Stimulated activated CD4-positive, alpha-beta T cell treated with anti-CD3 and anti-CD28 coated beads, Interleukin-2, amount 100 ng/mL, for 4 hours (primary cell): ENCODE measurements at regions not wholly inside any gene's neighbourhood (a gene's known extent, or its start where the extent isn't known, plus 50 kb on each side); places are given as distances from the start of the nearest gene placed in this dataset.

Experiments used
- DNase-seq: peaks from one replicate; pipeline ENCODE4 v3.0.0-alpha.2; 2020; ENCODE audit warnings: low read depth

GRCh38 chr13:74869846-74870245 lies 612.1 kb downstream of the TBC1D4 start:
- no peak for DNase-seq

DNA sequence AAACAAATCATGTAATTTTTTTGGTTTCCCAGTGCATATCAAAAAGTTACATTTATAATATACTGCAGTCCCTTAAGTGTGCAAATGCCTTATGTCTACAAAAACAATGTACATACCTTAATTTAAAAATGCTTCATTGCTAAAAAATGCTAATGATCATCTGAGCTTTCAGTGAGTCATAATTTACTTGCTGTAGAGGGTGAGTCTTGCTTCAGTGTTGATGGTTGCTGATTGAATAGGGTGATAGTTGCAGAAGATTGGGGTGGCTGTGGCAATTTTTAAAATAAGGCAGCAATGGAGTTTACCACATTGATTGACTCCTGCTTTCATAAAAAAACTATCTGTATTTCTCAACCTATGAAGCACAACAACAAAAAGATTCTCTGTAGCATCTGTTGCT lies 613.9 kb downstream of the TBC1D4 start:
- DNase-seq, result no peak

- DNase-seq, result no peak
These were observed 614.5 kb downstream of the TBC1D4 start for GRCh38 chr13:74867460-74867859.

DNA sequence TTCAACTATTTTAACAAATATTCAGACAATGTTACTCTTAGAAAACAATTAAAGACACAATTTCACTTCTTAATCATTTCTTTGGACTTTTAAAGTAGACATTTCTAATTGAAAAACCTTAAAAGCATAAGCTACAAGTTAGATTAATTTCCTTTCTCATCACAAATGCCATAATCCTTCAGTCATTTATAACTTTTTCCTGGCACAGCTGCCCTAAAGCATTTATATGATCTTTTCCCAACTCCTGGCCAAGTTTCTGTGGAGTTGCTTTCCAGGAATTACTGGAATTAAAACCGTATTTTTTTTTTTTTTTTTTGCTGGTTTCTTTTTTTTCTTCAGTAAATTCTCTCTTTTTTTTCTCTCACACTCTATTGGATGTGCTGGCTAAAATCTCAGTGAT lies 615.9 kb downstream of the TBC1D4 start:
- DNase-seq, result no peak

DNA sequence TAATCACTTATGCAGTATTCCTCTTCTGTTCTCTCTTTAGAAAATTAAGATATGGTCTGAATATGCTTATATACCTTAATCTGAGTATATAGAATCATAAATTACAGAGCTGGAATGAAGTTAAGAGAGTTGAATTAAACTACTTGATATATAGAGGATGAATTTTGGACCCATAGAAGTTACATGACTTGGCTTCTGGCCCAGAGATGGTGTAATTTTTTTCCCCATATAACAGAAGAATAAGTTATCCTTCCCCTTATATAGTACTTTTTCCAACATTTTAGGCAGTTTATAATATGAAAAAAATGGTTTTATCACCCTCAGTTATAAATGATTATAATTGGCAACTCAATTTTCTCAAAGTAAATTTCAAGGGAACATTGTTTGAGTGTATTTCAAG lies 616.3 kb downstream of the TBC1D4 start:
- DNase-seq, result no peak

DNA sequence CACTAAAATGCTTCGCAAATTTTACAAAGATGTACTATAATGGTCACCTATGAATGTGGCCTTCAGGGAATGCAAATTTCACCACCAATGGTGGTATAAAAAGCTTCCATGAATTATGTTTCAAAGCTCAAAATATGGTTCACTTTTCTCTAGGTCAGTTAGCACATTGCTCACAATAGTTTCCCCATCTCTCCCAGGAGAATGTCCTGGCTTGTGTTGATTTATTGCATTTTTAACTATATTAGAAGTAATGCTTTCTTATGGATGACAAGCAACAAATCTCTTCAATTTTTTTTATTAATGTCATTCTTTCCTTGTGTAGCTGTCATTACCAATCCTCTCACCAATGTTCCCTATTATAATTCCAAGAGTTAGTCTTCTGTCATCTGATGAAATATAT lies 621.2 kb downstream of the TBC1D4 start:
- DNase-seq, result no peak

DNA sequence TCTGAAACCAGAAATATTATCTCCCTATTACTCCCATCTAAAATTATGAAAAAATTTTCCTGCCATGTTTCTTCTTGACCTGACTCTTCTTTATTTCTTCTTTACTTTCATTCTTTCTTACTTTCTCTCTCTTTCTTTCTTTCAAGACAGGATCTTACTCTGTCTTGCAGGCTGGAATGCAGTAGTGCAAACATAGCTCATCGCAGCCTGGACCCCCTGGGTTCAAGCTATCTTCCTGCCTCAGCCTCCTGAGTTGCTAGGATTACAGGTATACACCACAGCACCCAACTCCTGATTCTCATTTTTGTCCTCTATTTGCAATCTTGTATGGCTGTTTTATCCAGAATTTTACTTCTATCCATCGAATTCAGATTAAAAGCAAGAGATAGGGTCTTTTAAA lies 631.1 kb downstream of the TBC1D4 start:
- no peak for DNase-seq

DNA sequence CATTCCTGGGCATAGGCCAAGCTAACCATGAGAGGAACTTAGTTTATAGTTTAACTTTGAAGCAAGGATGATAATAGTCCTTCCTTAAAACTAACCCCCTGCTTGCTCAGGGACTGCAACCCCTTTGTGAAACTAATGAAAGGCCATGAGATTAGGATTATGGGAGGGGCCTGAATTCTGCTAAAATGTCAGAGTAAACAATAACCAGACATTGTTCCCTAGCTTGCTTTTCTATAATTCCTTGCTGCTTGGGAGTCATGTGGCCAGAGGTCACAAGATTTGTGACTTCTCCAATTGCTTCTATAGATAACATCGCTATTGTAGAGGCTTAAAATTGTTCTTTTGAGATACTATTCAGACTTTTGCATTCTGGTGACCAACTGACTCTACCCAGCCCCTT lies 634.0 kb downstream of the TBC1D4 start:
- DNase-seq, result no peak

GRCh38 chr13:74845806-74846205 lies 636.2 kb downstream of the TBC1D4 start:
- DNase-seq, result no peak

GRCh38 chr13:74841651-74842050 lies 640.3 kb downstream of the TBC1D4 start:
- DNase-seq, result no peak

- no peak for DNase-seq
These were observed 640.8 kb downstream of the TBC1D4 start for GRCh38 chr13:74841123-74841522.

- DNase-seq, result no peak
These were observed 642.3 kb downstream of the TBC1D4 start for GRCh38 chr13:74839656-74840055.

DNA sequence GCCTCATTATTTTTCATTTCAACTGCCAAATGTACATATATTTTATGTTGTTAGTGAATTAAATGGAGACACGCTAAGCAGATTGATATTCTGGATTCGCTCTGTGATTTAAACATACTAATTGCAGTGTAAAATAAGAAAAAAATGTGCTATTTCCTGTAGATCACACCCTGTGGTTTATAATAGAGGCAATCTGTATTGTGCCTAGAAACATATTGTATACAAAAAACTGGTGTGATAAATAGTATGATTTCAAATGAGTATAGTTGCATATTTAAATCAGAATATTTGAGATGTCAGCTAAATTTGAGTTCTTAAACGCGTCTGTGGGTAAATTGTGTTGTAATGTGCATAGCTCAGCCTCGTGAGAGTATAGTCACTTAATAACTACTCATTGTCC lies 643.9 kb downstream of the TBC1D4 start:
- no peak for DNase-seq

DNA sequence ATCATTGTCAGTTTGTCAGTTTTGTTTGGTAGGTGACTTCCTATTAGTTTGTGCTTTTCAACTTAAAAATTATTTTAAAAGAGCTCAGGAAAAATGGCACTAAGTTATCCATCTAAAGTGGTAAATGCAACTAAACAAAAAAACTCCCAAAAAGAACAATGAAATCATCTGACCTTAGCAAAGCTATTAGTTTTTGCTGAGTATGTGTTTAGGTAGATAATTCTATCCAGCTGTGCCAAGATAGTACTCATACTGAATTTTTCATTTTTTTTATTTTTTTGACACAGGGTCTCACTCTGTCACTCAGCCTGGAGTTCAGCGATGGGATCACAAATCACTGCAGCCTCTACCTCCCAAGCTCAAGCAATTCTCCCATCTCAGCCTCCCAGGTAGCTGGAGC lies 645.3 kb downstream of the TBC1D4 start:
- DNase-seq, result no peak

- DNase-seq, result no peak
These were observed 646.4 kb downstream of the TBC1D4 start for GRCh38 chr13:74835579-74835978.

GRCh38 chr13:74825938-74826246 lies 656.1 kb downstream of the TBC1D4 start:
- no peak for DNase-seq

DNA sequence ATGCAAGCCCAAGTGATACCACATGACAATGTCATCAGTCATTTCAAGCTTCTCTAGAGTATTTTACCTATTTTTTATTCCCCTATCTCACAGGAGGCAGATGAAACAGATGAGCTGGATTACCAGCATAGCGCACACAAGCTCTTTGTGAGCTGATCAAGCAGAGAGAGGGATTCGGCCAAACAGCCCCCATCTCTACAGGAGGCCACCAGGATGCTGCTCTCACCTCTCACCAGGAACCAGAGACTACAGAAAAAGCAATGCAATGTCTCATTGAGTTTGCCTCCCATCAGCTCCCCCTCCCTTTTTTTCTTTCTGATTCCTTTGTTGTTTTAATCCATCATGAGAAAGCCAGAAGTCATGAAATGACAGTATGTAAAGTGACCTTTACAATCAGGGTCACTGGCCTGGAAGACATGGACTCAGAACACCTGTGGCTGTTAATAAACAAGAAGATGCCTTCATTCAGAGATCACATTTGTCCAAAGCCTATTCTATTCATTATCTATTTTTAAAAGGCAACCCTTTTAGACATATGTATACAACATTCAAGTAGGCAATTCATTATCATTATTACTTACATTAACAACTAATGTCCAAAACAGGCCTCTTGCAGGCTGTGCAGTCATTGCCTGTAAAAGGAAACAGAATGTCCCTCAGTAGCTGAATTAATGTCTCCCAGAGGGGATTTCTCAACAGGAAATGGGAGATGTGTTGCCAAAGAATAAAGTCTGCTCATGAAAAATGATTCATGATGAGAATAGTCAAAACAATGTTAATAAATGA lies 656.6 kb downstream of the TBC1D4 start:
- DNase-seq, result no peak

DNA sequence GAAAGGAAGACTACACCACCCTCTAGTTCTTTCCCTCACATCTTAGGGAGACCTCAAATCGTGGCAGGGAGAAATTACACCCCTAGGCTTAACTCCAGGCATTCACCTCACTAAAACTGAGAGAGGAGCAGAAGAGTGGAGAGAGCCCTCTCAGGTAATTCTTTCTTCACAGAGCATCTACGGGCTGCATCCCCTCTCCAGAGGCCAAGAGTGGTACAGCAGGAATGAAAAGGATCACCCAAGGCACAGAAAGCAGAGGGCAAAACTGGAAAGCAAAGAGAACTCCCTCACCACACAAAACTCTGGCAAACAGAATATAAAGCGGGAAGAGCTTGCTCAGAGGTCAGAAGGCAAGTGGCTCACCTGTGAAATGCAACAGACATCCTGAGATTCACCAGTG lies 661.2 kb downstream of the TBC1D4 start:
- DNase-seq, result no peak

- DNase-seq, result no peak
These were observed 662.4 kb downstream of the TBC1D4 start for GRCh38 chr13:74819549-74819948.

DNA sequence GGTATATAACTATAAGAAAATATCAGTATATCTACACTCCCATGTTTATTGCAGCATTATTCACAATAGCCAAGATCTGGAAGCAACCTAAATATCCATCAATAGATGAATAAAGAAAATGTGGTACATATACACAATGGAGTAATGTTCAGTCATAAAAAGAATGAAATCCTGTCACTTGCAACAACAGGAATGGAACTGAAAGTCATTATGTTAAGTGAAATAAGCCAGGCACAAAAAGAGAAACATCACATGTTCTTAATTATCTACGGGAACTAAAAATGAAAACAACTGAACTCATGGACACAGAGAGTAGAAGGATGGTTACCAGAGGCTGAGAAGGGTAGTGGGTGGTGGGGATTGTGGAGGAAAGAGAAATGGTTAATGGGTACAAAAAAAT lies 665.2 kb downstream of the TBC1D4 start:
- DNase-seq, result no peak

- DNase-seq, result no peak
These were observed 662.0 kb upstream of the KLF12 start for GRCh38 chr13:74796157-74796556.

DNA sequence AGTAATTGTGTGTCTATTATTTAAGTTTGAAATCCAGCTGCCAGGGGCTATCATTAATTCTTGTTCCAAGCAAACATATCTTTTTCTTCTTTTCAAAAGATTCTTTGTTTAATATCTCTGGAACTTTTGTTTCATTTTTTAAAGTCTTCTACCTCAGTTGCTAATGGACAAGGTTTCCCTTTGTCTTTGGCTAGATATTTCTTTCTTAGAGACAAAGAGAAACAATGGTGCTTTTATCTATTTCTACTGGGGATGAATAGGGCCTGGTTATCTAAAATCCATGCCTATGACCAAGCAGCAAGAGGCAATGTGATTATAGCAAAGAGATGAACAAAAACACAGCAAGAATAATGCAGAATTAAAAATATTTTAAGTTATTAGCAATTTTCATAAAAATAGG lies 661.3 kb upstream of the KLF12 start:
- DNase-seq, result no peak

GRCh38 chr13:74794582-74794981 lies 660.4 kb upstream of the KLF12 start:
- DNase-seq, result no peak

DNA sequence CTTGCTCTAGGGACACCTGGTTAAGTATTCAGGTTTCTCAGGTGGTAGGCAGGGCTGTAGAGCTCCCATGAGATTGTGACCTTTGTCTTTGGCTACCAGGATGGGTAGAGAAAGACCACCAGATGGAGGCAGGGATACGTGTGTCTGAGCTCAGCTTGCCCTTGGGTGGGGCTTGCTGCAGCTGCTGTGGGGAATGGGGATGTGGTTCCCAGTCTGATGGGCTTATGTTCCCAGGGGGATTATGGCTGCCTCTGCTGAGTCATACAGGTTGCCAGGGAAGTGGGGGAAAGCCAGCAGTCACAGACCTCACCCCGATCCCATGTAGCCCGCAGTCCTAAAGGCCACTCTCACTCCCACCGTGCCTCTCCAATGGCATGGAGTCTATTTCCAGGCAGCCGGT lies 659.9 kb upstream of the KLF12 start:
- no peak for DNase-seq

- no peak for DNase-seq
These were observed 650.8 kb upstream of the KLF12 start for GRCh38 chr13:74784959-74785358.
